HG02938 (cell line): ENCODE measurements at regions not wholly inside any gene's neighbourhood (a gene's known extent, or its start where the extent isn't known, plus 50 kb on each side); places are given as distances from the start of the nearest gene placed in this dataset.
"Not testable (repeated sequence)": the region's sequence is repeated elsewhere in the genome, so short reads cannot be mapped to it uniquely, and the experiment has no call there.

Experiments
- ATAC-seq: cut with Tn5 transposase; IDR thresholded peaks from one replicate; pipeline ENCODE4 v1.9.1; 2021; ENCODE audit warnings: mild to moderate bottlenecking, moderate library complexity; ENCODE audit not compliant: unreplicated experiment

DNA sequence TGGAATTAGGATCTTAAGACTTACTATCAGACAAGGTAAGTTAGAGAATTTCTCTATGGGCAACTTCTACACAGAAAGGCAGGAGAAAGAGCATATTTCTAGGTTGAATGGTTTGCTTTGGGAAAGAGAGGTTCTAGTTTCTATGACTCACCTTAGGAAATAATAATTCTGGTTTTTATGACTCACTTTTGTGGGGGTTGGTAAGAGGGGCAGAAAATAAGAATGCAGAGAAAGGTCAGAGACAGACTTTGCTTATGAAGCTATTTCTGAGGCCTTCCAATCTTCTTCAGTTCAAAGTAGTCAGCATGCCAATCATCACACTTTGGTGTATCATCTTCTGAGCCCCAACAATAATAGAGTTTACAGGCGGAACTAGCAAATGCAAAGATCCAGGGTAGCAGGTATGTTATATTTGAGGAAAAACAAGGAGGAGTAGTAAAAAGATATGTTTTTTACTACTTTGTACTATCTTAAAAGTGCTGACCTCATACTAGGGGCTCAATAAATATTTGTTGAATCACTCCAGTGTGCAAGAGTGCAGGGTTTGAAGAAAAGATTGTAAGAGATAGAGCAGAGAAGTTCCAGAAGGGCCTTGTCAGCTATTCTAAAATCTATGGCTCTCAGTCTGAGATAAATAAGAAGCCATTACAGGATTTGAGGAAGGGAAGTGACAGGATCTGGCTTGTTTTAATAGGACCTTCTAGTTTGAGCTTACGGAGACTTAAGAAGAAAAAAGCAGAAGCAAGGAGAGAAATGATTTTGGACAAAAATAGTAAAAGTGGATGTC is 56.7 kb upstream of the LRFN5 start:
- ATAC-seq = no peak

DNA sequence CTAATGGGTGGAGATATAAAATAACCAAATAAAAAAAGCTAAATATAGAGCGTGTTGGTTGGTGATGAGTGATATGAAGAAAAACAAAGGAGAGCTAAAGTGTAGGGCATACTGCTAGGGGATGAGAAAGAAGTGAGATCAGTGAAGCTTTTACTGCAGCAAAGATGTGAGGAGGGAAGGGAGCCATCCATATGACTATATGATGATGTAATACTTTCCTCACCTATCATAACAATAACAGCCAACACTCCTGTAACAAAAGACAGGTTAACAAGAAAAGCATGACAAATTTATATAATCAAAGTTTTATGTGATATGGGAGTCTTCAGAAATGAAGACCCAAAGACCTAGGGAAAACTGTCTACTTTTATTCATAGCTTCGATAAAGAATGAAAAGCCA is 57.4 kb upstream of the LRFN5 start:
- ATAC-seq = no peak

DNA sequence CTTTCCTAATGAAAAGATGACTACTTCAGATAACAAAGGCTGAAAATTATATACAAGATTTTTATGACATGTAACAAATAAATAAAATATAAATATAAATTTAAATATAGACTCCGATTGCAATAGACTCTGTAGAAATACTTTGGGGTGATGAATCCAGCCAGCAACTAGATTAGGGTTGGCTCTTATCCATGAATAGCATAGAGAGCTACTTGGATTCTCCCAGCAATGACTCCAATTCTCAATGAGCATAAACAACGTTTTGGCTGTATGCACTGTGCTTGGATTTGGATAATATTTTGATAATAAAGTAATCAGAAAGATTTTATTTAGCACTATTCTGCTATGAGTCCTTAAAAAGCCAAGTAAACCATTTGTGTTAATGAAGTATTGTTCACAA is 58.0 kb upstream of the LRFN5 start:
- no peak for ATAC-seq

- no peak for ATAC-seq
Measured at GRCh38 chr14:41541333-41541732, 65.3 kb upstream of the LRFN5 start.

- ATAC-seq = no peak
Measured at GRCh38 chr14:41532255-41532654, 74.4 kb upstream of the LRFN5 start.

DNA sequence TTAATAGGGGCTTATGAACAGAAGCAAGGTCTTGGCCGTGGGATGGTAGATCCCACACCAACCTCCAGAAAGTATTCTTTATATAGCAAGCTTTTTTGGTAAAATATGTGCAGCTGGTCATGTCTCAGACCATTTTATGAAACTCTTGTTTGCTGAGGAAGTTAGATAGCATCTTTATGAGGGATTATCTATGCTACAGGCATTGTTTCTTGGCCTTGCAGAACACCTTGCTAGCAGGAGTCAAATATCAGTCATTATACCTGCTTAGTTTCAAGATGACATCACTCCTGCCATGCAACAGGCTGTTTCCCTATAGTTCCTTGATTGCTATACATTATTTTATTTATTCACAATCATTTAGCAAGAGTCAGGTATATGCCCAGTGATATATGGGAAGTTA is 84.8 kb upstream of the LRFN5 start:
- no peak for ATAC-seq

GRCh38 chr14:41518030-41518429 is 88.6 kb upstream of the LRFN5 start:
- not testable (repeated sequence) for ATAC-seq

GRCh38 chr14:41506552-41506951 is 100.1 kb upstream of the LRFN5 start:
- ATAC-seq = no peak

GRCh38 chr14:41505491-41505890 is 101.2 kb upstream of the LRFN5 start:
- no peak for ATAC-seq

DNA sequence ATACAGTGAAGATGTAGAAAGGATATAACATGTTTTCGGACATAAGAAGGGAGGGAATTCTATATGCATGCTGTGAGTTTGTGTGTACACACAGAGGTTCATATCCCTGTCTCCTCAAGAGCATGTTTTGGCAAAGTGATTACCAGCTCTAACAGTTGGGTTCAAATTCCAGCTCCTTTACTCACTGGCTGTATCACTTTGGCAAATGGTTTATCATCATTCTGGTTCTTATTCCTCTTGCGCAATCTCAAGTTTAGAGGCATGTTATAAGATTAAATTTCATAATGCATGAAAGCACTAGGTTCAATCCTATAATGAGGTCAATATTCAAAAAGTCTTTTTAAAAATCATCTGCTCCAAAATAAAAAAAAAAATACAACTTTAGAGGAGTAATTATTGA is 107.7 kb upstream of the LRFN5 start:
- no peak for ATAC-seq

GRCh38 chr14:41490323-41490722 is 116.4 kb upstream of the LRFN5 start:
- no peak for ATAC-seq

DNA sequence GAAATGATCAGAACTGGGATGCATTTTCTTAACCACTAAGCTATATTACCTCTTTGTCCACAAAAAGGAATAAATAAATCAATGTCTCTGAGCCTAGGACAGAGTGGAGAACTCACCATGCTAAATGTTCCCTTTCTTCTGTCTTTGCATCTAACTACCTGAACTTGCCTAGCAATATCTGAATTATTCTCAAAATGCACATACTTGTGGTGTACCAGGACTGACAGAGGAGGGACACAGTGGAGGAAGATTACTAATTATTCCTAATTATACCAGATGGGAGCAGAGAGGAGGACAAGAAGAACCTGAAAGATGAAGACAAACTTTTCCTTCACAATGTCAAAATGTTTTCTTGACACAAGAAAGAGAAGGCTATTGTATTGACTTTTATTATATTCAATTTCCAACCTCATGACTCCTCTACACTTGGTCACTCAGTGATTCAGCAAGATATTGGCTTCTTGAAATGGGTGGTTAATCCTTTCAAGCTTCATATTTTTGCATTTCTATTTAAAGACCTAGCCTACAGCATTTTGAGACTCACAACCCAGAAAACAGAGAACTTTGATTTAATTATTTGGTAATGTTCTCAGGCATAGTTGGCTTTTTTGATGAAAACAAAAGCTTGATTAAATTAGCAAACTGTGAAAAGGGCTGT is 117.2 kb upstream of the LRFN5 start:
- no peak for ATAC-seq

- no peak for ATAC-seq
Measured at GRCh38 chr14:41488401-41488800, 118.3 kb upstream of the LRFN5 start.

DNA sequence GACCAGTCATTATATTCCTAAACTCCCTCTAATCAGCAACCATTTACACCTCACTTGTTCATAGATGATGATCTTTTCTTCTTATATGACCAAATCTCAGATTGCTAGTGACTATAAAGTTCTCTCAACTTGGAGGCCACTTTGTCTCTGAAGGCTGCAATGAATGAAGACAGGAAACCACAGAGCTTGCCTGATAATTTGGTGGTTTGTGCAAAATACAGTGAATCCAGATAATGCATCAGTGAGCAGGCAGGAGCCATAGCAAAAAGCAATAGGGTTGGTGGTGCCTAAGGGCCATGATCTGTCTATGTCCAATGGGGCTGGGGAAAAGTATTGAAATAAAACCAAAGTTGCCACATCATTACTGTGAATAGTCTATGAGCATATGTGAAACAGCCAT is 123.8 kb upstream of the LRFN5 start:
- no peak for ATAC-seq

DNA sequence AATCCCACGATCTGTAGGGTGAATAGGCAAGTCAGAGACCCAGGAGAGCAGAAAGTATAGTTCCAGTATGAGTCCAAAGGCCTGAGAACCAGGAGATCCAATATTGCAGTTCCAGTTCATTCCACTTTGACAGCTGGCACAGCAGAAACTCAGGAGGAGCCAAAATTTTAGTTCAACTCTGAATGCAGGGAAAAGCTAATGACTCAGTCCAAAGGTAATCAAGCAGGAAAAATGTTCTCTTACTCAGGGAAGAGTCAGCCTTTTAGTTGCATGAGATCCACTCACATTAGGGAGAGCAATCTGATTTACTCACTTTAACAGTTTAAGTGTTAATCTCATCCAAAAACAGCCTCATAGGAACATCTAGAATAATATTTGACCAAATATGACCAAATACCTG is 130.2 kb upstream of the LRFN5 start:
- no peak for ATAC-seq

GRCh38 chr14:41461380-41461779 is 145.3 kb upstream of the LRFN5 start:
- no peak for ATAC-seq

- ATAC-seq = no peak
Measured at GRCh38 chr14:41457393-41457792, 149.3 kb upstream of the LRFN5 start.

DNA sequence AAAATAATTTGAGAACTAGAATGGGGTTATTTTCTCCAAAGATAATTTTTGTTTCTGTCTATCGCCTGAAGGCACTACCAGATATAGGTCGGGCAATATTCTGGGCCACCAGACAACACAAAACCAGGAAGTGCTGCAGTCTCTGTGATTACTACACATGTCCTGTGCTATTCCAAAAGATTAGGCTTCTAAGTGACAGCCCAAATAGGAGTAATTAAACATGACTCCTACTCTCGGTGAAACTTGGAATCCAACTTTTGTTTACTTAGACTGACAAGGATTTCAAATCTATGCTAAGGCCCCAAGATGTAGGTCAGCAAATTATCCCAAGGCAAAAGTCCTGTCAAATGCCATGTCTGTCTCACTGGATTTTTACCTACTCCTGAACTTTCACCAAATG is 157.6 kb upstream of the LRFN5 start:
- ATAC-seq = no peak

DNA sequence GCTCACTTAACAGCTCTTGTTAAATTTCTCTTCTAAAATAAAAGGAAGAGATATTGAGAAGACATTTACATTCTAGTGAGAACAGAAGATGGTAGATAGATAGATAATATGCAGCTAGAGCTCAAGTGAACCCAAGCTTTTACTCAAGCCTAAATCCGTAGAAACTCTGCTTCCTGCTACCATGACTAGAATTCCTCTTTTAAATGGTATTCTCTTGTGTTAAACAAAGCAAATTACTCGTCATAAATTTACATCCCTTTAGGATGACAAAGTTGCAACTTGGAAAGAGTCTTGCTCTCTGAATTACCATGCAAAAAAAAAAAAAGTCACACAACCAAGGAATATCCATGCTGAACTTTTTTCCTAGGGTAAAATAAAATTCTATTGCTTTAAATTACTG is 160.7 kb upstream of the LRFN5 start:
- no peak for ATAC-seq

- no peak for ATAC-seq
Measured at GRCh38 chr14:41423503-41423902, 183.2 kb upstream of the LRFN5 start.

GRCh38 chr14:41421308-41421707 is 185.4 kb upstream of the LRFN5 start:
- not testable (repeated sequence) for ATAC-seq

DNA sequence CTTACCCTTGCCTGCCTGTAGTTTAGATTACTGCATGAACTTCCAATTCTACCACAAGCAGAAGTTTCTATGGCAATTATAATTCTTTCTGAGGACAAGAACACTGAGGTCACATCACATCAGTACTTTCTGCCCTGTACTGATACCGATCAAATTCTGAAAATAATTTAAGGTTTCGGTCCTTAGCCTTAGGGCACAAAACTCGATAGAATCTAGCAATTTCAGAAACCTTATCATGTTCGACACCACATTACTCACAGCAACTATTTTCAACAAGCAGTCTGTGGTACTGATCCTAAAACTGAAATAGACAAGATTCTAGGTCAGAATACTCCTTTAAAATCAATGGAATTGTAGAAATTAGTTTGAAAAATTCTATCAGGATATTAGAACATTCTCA is 187.0 kb upstream of the LRFN5 start:
- no peak for ATAC-seq

DNA sequence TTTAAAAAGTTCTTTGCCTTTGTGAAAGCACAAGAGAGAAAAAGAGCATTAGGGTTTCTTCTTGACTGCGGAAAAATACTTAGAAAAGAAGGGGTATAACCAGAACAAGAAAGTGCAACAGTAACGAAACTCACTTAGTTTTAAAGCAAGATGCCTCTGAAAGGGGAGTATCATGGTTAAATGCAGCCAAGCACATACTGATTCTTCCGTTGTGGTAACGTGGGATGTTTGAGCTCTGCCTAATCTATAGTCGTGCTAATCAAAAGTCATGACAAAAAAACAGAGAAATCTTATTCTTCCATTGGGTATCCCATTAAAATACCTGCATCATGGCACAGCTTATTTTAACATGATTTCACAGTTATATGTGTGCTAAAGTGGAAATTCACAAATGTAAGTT is 187.8 kb upstream of the LRFN5 start:
- ATAC-seq = no peak
